GM19468 (cell line): ENCODE measurements at regions not wholly inside any gene's neighbourhood (a gene's known extent, or its start where the extent isn't known, plus 50 kb on each side); places are given as distances from the start of the nearest gene placed in this dataset.

Experiments
- ATAC-seq: cut with Tn5 transposase; IDR thresholded peaks from one replicate; pipeline ENCODE4 v1.9.1; 2021; ENCODE audit warnings: mild to moderate bottlenecking, moderate library complexity, moderate number of reproducible peaks; ENCODE audit not compliant: unreplicated experiment; ENCODE audit errors: extremely low read depth

GRCh38 chr17:79153367-79154130, 78.9 kb downstream of the ENGASE start:
- ATAC-seq = no peak

- no peak for ATAC-seq
Observed at GRCh38 chr17:79152636-79153035, 78.0 kb downstream of the ENGASE start.

- ATAC-seq = no peak
Observed at GRCh38 chr17:79152110-79152509, 77.5 kb downstream of the ENGASE start.

- ATAC-seq = no peak
Observed at GRCh38 chr17:79150799-79151198, 76.2 kb downstream of the ENGASE start.

GRCh38 chr17:79150035-79150733, 75.6 kb downstream of the ENGASE start:
- ATAC-seq = no peak

- no peak for ATAC-seq
Observed at GRCh38 chr17:79148584-79148983, 74.0 kb downstream of the ENGASE start.

GRCh38 chr17:79147746-79148506, 73.3 kb downstream of the ENGASE start:
- ATAC-seq = no peak

- ATAC-seq = no peak
Observed at GRCh38 chr17:79146562-79146961, 71.9 kb downstream of the ENGASE start.

GRCh38 chr17:79145548-79145947, 70.9 kb downstream of the ENGASE start:
- ATAC-seq = no peak

GRCh38 chr17:79144133-79144532, 69.5 kb downstream of the ENGASE start:
- ATAC-seq = no peak

- no peak for ATAC-seq
Observed at GRCh38 chr17:79142375-79142774, 67.8 kb downstream of the ENGASE start.

- no peak for ATAC-seq
Observed at GRCh38 chr17:79141578-79142355, 67.1 kb downstream of the ENGASE start.

GRCh38 chr17:79138826-79139225, 64.2 kb downstream of the ENGASE start:
- ATAC-seq = no peak

GRCh38 chr17:79137789-79138165, 63.2 kb downstream of the ENGASE start:
- ATAC-seq = no peak

- ATAC-seq = no peak
Observed at GRCh38 chr17:79137015-79137788, 62.6 kb downstream of the ENGASE start.

- ATAC-seq = no peak
Observed at GRCh38 chr17:79136596-79136995, 62.0 kb downstream of the ENGASE start.
